PFSK-1 (cell line): ENCODE measurements at regions not wholly inside any gene's neighbourhood (a gene's known extent, or its start where the extent isn't known, plus 50 kb on each side); places are given as distances from the start of the nearest gene placed in this dataset.

Source experiments
- FOXP2 ChIP-seq: optimal IDR thresholded peaks from 2 replicates; pipeline ENCODE3; 2011; ENCODE audit warnings: borderline replicate concordance, control low read depth, inconsistent platforms; ENCODE audit not compliant: insufficient read depth; ENCODE audit errors: extremely low read length, extremely low read depth
- POLR2AphosphoS5 ChIP-seq: IDR thresholded peaks from 2 replicates; pipeline ENCODE4 v1.6.1; 2012; ENCODE audit warnings: low read depth, mild to moderate bottlenecking, control low read depth, low read length, moderate library complexity
- REST ChIP-seq, 2 experiments: IDR thresholded peaks; 2 replicates each; pipeline versions ENCODE4 v1.6.1 to v1.8.0; 2011 to 2012; ENCODE audit warnings: low read depth in 2 of 2, low read length in 2 of 2, control low read depth in 1 of 2, inconsistent platforms in 1 of 2, mild to moderate bottlenecking in 1 of 2, moderate library complexity in 1 of 2; ENCODE audit not compliant: insufficient read depth in 1 of 2
- SIN3A ChIP-seq: IDR thresholded peaks from 2 replicates; pipeline ENCODE4 v1.6.1; 2012; ENCODE audit warnings: mild to moderate bottlenecking, low read length, moderate library complexity, borderline replicate concordance; ENCODE audit not compliant: insufficient read depth
- TAF1 ChIP-seq: IDR thresholded peaks from 2 replicates; pipeline ENCODE4 v1.6.1; 2012; ENCODE audit warnings: low read length, control low read depth, borderline replicate concordance; ENCODE audit not compliant: insufficient read depth

GRCh38 chr14:53265025-53265424 is 111.9 kb upstream of the DDHD1 start:
- TF ChIP-seq TAF1, result no peak
- no peak for TF ChIP-seq FOXP2
- no peak for TF ChIP-seq POLR2AphosphoS5
- TF ChIP-seq REST (IDR thresholded peaks at IDR 0.05; ENCODE audit: insufficient read depth in 1 of 2, low read depth in 2 of 2, low read length in 2 of 2), result no peak
- TF ChIP-seq SIN3A, result no peak

GRCh38 chr14:53260928-53261327 is 107.8 kb upstream of the DDHD1 start:
- TF ChIP-seq POLR2AphosphoS5 (no peak), REST (IDR thresholded peaks at IDR 0.05; ENCODE audit: insufficient read depth in 1 of 2, low read depth in 2 of 2, low read length in 2 of 2) (no peak), SIN3A (no peak)

DNA sequence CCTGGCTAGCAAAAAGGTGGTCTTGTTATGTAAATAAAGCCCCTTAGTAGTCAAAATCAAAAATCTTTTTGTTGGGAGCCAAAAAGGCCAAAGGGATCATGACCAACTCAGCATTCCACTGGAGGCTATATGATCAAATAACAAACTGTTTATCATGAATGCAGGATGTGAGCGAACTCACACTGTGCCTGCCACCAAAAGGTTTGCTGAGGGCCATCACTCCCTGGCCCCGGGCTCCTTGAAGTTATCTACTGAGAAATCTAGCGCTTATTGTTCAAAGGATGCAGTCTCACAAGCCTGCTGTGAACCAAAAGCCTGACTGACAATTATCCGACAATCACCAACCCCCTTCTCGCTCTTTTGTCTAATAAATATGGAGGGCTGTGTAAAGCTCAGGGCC is 107.2 kb upstream of the DDHD1 start:
- TF ChIP-seq REST (IDR thresholded peaks at IDR 0.05; ENCODE audit: insufficient read depth in 1 of 2, low read depth in 2 of 2, low read length in 2 of 2) (no peak), FOXP2 (no peak)

DNA sequence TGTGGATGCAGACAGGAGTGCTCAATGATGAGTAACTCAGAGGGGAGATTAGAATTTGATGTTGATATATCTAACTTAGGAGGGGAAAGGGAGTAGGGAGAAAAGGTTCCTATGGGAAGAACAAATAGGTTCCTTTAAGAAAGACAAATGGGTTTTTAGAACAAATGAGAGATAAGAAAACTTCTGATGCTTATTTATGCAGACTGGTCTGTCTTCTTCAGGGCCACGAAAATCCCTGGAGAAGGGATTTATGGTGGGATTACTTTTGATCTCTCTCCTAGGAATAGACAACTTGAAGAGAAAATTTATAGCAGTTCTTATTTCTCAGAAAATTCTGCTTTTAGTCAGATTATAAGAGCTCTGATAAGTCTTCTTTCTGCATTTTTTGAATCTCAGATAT is 99.0 kb upstream of the DDHD1 start:
- TF ChIP-seq FOXP2, result no peak
- no peak for TF ChIP-seq TAF1
- no peak for TF ChIP-seq SIN3A
- TF ChIP-seq REST (IDR thresholded peaks at IDR 0.05; ENCODE audit: insufficient read depth in 1 of 2, low read depth in 2 of 2, low read length in 2 of 2), result no peak
- no peak for TF ChIP-seq POLR2AphosphoS5

DNA sequence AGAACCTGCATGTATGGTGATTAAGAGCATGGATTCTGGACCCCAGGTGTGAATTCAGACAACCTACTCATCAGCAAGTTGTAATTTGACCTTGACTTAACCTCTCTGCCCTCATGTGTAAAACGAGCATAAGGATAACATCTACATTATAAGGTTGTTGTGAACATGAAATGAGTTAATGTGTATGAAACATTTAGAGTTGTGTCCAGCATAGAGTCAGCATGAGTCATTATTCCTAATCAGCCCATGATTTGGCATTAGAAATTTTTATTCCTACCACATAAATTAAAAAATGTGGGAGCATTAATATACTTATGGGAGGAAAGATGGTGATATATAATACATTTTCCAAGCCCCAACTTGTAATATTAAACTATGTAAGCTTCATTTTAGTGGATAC is 95.9 kb upstream of the DDHD1 start:
- TF ChIP-seq SIN3A (no peak), POLR2AphosphoS5 (no peak), TAF1 (no peak), FOXP2 (no peak), REST (IDR thresholded peaks at IDR 0.05; ENCODE audit: insufficient read depth in 1 of 2, low read depth in 2 of 2, low read length in 2 of 2) (no peak)
